NB4 (cell line): ENCODE measurements at regions not wholly inside any gene's neighbourhood (a gene's known extent, or its start where the extent isn't known, plus 50 kb on each side); places are given as distances from the start of the nearest gene placed in this dataset.

Experiments used
- DNase-seq: peaks from one replicate; pipeline ENCODE4 v3.0.0; 2010; ENCODE audit warnings: low read depth
- H3K4me3 ChIP-seq: one replicate; pipeline ENCODE4 v1.5.1; 2011; ENCODE audit warnings: mild to moderate bottlenecking, low read depth, low read length, moderate library complexity
- MYC ChIP-seq: IDR thresholded peaks from 2 replicates; pipeline ENCODE4 v1.6.1; 2011; ENCODE audit warnings: low read depth, low read length
- POLR2A ChIP-seq: IDR thresholded peaks from 2 replicates; pipeline ENCODE4 v1.6.1; 2011; ENCODE audit warnings: mild to moderate bottlenecking; ENCODE audit not compliant: insufficient read length; ENCODE audit errors: extremely low read depth
- TF ChIP-seq, protein P1 (sequence below): IDR thresholded peaks from one replicate; pipeline ENCODE4 v1.5.1; 2012; ENCODE audit warnings: low read depth, low read length
- TF ChIP-seq, protein P2 (sequence below): IDR thresholded peaks from 2 replicates; pipeline ENCODE4 v1.6.1; 2011; ENCODE audit warnings: low read depth, low read length

DNA sequence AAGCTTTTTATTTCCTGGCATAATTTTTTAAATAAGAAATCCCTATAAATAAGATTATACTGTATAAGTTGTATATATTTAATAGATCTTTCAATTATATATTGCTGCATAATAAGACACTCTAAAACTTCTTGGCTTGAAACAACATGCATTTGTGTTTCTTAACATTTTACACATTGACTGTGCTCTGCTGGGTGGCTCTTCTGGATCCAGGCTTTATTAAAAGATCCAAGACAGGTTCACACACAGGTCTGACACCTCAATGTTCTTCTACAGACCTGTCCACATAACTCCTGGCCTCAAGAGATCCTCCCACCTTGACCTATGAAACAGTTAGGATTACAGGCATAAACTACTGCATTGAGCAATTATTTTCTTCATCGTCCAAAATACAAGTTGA is 77.6 kb upstream of the PCDH17 start:
- no peak overlapping the region for H3K4me3 ChIP-seq
- no peak for DNase-seq
- TF ChIP-seq MYC (no peak), POLR2A (no peak)
- TF ChIP-seq, protein P1, sequence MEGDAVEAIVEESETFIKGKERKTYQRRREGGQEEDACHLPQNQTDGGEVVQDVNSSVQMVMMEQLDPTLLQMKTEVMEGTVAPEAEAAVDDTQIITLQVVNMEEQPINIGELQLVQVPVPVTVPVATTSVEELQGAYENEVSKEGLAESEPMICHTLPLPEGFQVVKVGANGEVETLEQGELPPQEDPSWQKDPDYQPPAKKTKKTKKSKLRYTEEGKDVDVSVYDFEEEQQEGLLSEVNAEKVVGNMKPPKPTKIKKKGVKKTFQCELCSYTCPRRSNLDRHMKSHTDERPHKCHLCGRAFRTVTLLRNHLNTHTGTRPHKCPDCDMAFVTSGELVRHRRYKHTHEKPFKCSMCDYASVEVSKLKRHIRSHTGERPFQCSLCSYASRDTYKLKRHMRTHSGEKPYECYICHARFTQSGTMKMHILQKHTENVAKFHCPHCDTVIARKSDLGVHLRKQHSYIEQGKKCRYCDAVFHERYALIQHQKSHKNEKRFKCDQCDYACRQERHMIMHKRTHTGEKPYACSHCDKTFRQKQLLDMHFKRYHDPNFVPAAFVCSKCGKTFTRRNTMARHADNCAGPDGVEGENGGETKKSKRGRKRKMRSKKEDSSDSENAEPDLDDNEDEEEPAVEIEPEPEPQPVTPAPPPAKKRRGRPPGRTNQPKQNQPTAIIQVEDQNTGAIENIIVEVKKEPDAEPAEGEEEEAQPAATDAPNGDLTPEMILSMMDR: no peak
- TF ChIP-seq, protein P2, sequence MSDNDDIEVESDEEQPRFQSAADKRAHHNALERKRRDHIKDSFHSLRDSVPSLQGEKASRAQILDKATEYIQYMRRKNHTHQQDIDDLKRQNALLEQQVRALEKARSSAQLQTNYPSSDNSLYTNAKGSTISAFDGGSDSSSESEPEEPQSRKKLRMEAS: no peak

DNA sequence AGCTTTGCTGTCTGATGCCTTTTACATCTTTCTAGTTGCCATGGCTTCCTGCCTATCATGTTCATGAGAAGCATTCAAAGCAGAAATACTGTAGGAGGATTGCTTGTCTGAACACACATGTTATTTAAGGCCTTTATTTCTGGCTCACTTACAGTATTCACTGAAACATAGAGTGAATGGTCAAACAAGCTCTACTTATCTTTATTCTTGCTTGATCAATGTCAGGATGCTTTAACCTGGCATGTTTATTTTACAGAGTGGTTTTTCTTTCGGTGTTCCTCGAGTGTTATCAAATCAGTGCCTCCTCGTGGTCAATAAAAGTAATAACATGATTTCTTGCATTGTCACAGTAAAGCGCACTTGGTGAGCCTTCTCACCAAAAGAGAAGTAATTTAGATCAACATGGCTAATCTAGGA is 73.5 kb upstream of the PCDH17 start:
- DNase-seq: peak; percentile 35
- no peak overlapping the region for H3K4me3 ChIP-seq
- TF ChIP-seq MYC: no peak
- TF ChIP-seq, protein P2: peak; percentile 38; the same call in 1 of the 2 replicates

DNA sequence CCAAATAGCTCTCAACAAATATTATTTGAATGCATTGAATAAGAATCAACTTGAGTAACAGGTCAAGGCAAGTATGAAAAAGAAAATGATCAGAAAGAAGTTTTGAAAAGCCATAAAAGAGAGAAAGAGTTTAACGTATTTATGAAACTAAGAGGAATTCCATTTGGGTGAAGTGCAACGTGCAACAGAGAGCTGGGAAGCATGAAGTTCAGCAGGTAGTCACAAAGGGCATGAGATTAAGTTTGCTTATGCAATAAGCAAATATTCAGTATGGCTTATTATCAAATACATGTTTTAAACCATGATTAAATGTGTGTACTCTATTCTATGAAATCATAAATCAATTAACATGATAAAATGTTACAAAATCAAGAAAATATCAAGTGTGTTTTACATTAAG is 62.7 kb upstream of the PCDH17 start:
- TF ChIP-seq MYC: no peak
- TF ChIP-seq, protein P2: no peak
- no peak for TF ChIP-seq POLR2A
- TF ChIP-seq, protein P1: no peak
- H3K4me3 ChIP-seq: no peak overlapping the region
- no peak for DNase-seq

DNA sequence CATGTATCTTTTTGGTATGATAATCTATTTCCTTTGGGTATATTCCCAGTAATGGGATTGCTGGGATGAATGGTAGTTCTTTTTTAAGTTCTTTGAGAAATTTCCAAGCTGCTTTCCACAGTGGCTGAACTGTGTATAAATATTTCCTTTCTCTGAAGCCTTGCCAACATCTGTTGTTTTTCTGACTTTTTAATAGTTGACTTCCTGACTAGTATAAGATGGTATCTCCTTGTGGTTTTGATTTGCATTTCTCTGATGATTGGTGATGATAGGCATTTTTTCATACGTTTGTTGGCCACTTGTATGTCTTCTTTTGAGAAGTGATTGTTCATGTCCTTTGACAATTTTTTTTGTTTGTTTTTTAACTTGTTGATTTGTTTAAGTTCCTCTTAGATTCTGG is 61.6 kb upstream of the PCDH17 start:
- H3K4me3 ChIP-seq: no peak overlapping the region
- no peak for DNase-seq

More for the DNA sequence above, 61.6 kb upstream of the PCDH17 start:
- TF ChIP-seq, protein P2: no peak
- TF ChIP-seq POLR2A: no peak
- TF ChIP-seq MYC: no peak
- TF ChIP-seq, protein P1: no peak
